ENCODE measurements at regions not wholly inside any gene's neighbourhood (a gene's known extent, or its start where the extent isn't known, plus 50 kb on each side); places are given as distances from the start of the nearest gene placed in this dataset.

DNA sequence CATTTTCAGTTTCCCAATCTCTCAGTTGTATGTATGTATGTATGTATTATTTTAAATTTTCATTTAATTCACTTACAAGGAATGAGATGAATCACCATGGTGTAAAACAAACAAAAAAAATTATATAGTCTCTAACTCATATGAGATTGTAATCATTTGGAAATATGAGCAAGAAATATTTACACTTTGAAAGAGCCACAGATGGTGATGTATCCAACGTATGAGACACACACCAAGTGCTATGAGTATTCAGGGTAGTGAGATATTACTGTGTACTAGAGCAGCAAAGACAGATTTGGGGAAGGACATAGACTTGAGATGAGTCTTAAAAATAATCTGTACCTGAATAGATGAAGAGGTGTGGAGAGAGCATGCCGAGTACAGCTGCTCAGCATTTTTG, 1154.4 kb downstream of the RAPGEF2 start:
- TF ChIP-seq ZNF878 (CRISPR knock-in tag; IDR thresholded peaks at IDR 0.05): no peak
- no peak for TF ChIP-seq ZNF446 (CRISPR knock-in tag; IDR thresholded peaks at IDR 0.05)
- TF ChIP-seq RAD21 (CRISPR knock-in tag; IDR thresholded peaks at IDR 0.05): no peak
- TF ChIP-seq POLR2AphosphoS5 (IDR thresholded peaks at IDR 0.05; ENCODE audit: low read depth, low read length): no peak
- TF ChIP-seq JUND (CRISPR knock-in tag; IDR thresholded peaks at IDR 0.05): no peak
- TF ChIP-seq HNRNPK (IDR thresholded peaks at IDR 0.05; ENCODE audit: low read depth, low read length, poor library complexity, severe bottlenecking): no peak
- no peak for TF ChIP-seq FOXK1 (CRISPR knock-in tag; IDR thresholded peaks at IDR 0.05; ENCODE audit: borderline replicate concordance, low read depth)
- no peak for TF ChIP-seq MAFK (conservative IDR thresholded peaks at IDR 0.05 in 1 of 2, IDR thresholded peaks at IDR 0.05 in 1 of 2; ENCODE audit: low read length in 2 of 2)
- no peak for TF ChIP-seq GRHL1 (CRISPR knock-in tag; conservative IDR thresholded peaks at IDR 0.05)
